ENCODE measurements at regions not wholly inside any gene's neighbourhood (a gene's known extent, or its start where the extent isn't known, plus 50 kb on each side); places are given as distances from the start of the nearest gene placed in this dataset.

GRCh38 chr13:80235166-80235966 is 105.6 kb downstream of the SPRY2 start:
- H3K4me3 ChIP-seq (ENCODE audit: low read depth, low read length), result no peak overlapping the region
- no peak for TF ChIP-seq CTCF (IDR thresholded peaks at IDR 0.05; ENCODE audit: low read depth, low read length)

GRCh38 chr13:80227645-80228044 is 113.3 kb downstream of the SPRY2 start:
- TF ChIP-seq CTCF (IDR thresholded peaks at IDR 0.05; ENCODE audit: low read depth, low read length), result no peak
- no peak overlapping the region for H3K4me3 ChIP-seq (ENCODE audit: low read depth, low read length)

- TF ChIP-seq CTCF (IDR thresholded peaks at IDR 0.05; ENCODE audit: low read depth, low read length), result no peak
- H3K4me3 ChIP-seq (ENCODE audit: low read depth, low read length), result no peak overlapping the region
These were observed 114.3 kb downstream of the SPRY2 start for GRCh38 chr13:80226645-80227044.

DNA sequence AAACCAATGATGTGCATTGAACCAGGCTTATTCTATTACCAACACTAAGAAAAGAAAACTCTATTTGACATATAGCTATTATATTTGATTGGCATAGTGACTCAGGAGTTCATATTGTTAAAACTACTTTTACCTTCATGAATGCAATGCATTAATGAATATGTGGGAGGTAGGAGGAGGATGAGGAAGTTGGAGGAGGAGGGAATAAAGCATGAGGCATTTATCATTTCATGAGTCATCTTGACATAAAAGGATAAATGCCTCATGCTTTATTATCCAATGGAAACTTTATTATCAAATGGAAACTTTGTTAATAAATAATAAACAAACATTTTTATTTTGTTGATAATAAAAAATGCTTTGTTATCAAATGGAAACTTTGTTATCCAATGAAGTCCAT is 116.5 kb downstream of the SPRY2 start:
- no peak for TF ChIP-seq CTCF (IDR thresholded peaks at IDR 0.05; ENCODE audit: low read depth, low read length)
- H3K4me3 ChIP-seq (ENCODE audit: low read depth, low read length), result no peak overlapping the region

- TF ChIP-seq CTCF (IDR thresholded peaks at IDR 0.05; ENCODE audit: low read depth, low read length), result no peak
These were observed 123.1 kb downstream of the SPRY2 start for GRCh38 chr13:80217614-80218456.

GRCh38 chr13:80215368-80215767 is 125.6 kb downstream of the SPRY2 start:
- no peak overlapping the region for H3K4me3 ChIP-seq (ENCODE audit: low read depth, low read length)
- no peak for TF ChIP-seq CTCF (IDR thresholded peaks at IDR 0.05; ENCODE audit: low read depth, low read length)

More at GRCh38 chr13:80217614-80218456, 123.1 kb downstream of the SPRY2 start:
- no peak overlapping the region for H3K4me3 ChIP-seq (ENCODE audit: low read depth, low read length)

DNA sequence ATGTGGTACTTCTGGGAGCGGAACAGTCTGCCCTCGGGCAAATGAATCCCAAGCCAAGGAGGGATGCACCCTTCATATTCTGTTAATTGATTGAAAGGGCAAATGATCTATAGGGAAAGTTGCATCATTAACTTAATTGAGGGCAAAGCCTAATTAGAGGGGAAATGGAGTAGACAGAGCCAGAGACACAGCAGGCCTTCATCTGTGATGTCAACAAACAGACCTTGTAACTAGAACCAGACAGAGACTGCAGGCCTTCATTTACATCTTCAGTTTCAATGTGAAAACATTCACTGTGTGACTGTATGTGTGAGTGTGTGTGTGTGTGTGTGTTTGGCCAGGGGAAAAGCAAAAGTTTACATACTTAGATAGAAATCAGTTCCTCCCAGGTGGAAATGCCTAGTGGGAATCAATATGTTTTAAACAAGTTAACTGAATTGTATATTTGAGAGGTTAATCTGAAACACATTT is 126.4 kb downstream of the SPRY2 start:
- H3K4me3 ChIP-seq (ENCODE audit: low read depth, low read length), result no peak overlapping the region
- TF ChIP-seq CTCF (IDR thresholded peaks at IDR 0.05; ENCODE audit: low read depth, low read length), result no peak

All from WI38 (cell line).